Body of pancreas (tissue), 4 donors: ENCODE measurements at regions not wholly inside any gene's neighbourhood (a gene's known extent, or its start where the extent isn't known, plus 50 kb on each side); places are given as distances from the start of the nearest gene placed in this dataset.
"Not testable (repeated sequence)": the region's sequence is repeated elsewhere in the genome, so short reads cannot be mapped to it uniquely, and the experiment has no call there.

Experiments
- CTCF ChIP-seq, 7 experiments: fragments of 450-650 bp in 4 of 7; fragments of 200-600 bp in 3 of 7; sonication (generic) in 3 of 7; IDR thresholded peaks; one replicate each; pipeline ENCODE4 v1.5.1; 2016 to 2019; ENCODE audit warnings: antibody characterized with exemption in 7 of 7
- POLR2A ChIP-seq, 3 donors: fragments of 450-650 bp; IDR thresholded peaks; one replicate each; pipeline ENCODE4 v1.6.1; 2016; ENCODE audit warnings: antibody characterized with exemption in 3 of 3, mild to moderate bottlenecking in 2 of 3

GRCh38 chr10:38430242-38430641 lies 336.1 kb downstream of the ZNF37A start:
- TF ChIP-seq CTCF, POLR2A (IDR thresholded peaks at IDR 0.05): not testable (repeated sequence)
